ENCODE measurements at regions not wholly inside any gene's neighbourhood (a gene's known extent, or its start where the extent isn't known, plus 50 kb on each side); places are given as distances from the start of the nearest gene placed in this dataset.

DNA sequence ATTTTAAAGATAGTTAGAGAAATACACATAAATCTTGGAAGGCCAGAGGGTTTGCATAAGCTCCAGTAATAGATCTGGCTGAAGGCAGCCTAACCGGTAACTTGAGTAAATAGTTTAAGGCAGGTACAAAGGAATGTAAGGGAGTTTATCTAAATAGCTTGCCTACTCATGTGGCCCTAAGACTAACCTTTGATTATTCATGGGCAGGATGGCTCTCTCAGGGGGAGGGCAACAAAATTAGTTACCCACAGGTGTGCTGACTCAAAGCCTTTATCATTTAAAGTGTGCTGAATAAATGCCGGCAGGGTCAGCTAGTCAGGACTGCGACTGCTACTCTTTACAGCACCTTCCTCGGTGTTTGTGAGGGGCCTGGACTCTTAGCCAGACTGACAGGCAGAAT lies 761.3 kb upstream of the KIF2B start:
- Histone ChIP-seq H3K4me3 (ENCODE audit: low read depth in 2 of 2, low read length in 1 of 2) (no peak overlapping the region), H3K9me2 (no peaks in the 10 kb centered on the region; the same call in 1 of the 2 replicates), H3K79me2 (ENCODE audit: insufficient read depth) (no peaks in the 10 kb centered on the region), H3F3A (replicated peaks; ENCODE audit: insufficient read depth) (no peaks in the 10 kb centered on the region), H3K9me3 (0 out of 2 replicates have a peak, but pooled peaks cover 9% of the 10 kb centered on the region), H3K9ac (no peak overlapping the region), H4K20me1 (ENCODE audit: insufficient read depth) (no peaks in the 10 kb centered on the region), H3K4me2 (no peak overlapping the region), H3K4me1 (ENCODE audit: control insufficient read depth in 1 of 2, insufficient read depth in 2 of 2, low read depth in 1 of 2, low read length in 1 of 2) (no peaks in the 10 kb centered on the region), H2AFZ (ENCODE audit: low read depth) (no peak overlapping the region), H3K27me3 (ENCODE audit: insufficient read depth) (no peaks in the 10 kb centered on the region), H3K36me3 (replicated peaks in 1 of 2; ENCODE audit: control insufficient read depth in 1 of 2, insufficient read depth in 2 of 2, low read length in 1 of 2) (no peaks in the 10 kb centered on the region), H3K27ac (ENCODE audit: low read depth in 2 of 2, low read length in 1 of 2) (no peak overlapping the region)
- WGBS (ENCODE audit: low lambda C conversion rate), result 35% methylated on average over 4 of the region's 4 CpGs
- DNase-seq, result no peak
- TF ChIP-seq FOXM1 (IDR thresholded peaks at IDR 0.05; ENCODE audit: low read depth), result no peak
- TF ChIP-seq ELF1 (IDR thresholded peaks at IDR 0.05), result no peak
- POLR2A ChIA-PET, result no interaction called here
- CTCF ChIA-PET, result no interaction called here

DNA sequence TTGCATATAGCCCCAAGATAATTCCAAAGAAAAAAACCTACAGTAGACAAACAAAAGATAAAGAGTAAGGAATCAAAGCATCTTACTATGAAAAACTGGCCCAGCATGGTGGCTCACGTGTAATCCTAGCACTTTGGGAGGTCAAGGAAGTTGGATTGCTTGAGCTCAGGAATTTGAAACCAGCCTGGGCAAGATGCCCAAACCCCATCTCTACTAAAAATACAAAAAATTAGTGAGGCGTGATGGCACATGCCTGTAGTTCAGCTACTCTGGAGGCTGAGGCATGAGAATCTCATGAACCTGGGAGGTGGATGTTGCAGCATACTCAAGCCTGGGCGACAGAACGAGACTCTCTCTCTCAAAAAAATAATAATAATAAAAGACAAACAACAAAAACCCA lies 764.7 kb upstream of the KIF2B start:
- Histone ChIP-seq H3F3A (replicated peaks; ENCODE audit: insufficient read depth) (no peaks in the 10 kb centered on the region), H3K27me3 (ENCODE audit: insufficient read depth) (no peaks in the 10 kb centered on the region), H4K20me1 (ENCODE audit: insufficient read depth) (no peaks in the 10 kb centered on the region), H3K9ac (no peak overlapping the region), H3K9me3 (peaks cover 9% of the 10 kb centered on the region; the same call in 1 of the 2 replicates), H3K36me3 (replicated peaks in 1 of 2; ENCODE audit: control insufficient read depth in 1 of 2, insufficient read depth in 2 of 2, low read length in 1 of 2) (no peaks in the 10 kb centered on the region), H3K79me2 (ENCODE audit: insufficient read depth) (no peaks in the 10 kb centered on the region), H3K4me3 (ENCODE audit: low read depth in 2 of 2, low read length in 1 of 2) (no peak overlapping the region), H3K4me1 (ENCODE audit: control insufficient read depth in 1 of 2, insufficient read depth in 2 of 2, low read depth in 1 of 2, low read length in 1 of 2) (no peaks in the 10 kb centered on the region), H2AFZ (ENCODE audit: low read depth) (no peak overlapping the region), H3K4me2 (no peak overlapping the region), H3K27ac (ENCODE audit: low read depth in 2 of 2, low read length in 1 of 2) (no peak overlapping the region), H3K9me2 (no peaks in the 10 kb centered on the region; the same call in 1 of the 2 replicates)
- no peak for TF ChIP-seq RCOR1 (IDR thresholded peaks at IDR 0.05; ENCODE audit: low read length)
- no peak for TF ChIP-seq YY1 (IDR thresholded peaks at IDR 0.05; ENCODE audit: low read depth)
- TF ChIP-seq, protein P1, sequence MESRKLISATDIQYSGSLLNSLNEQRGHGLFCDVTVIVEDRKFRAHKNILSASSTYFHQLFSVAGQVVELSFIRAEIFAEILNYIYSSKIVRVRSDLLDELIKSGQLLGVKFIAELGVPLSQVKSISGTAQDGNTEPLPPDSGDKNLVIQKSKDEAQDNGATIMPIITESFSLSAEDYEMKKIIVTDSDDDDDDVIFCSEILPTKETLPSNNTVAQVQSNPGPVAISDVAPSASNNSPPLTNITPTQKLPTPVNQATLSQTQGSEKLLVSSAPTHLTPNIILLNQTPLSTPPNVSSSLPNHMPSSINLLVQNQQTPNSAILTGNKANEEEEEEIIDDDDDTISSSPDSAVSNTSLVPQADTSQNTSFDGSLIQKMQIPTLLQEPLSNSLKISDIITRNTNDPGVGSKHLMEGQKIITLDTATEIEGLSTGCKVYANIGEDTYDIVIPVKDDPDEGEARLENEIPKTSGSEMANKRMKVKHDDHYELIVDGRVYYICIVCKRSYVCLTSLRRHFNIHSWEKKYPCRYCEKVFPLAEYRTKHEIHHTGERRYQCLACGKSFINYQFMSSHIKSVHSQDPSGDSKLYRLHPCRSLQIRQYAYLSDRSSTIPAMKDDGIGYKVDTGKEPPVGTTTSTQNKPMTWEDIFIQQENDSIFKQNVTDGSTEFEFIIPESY (IDR thresholded peaks at IDR 0.05; ENCODE audit: borderline replicate concordance, low read depth), result no peak
- TF ChIP-seq RAD21 (IDR thresholded peaks at IDR 0.05; ENCODE audit: low read length), result no peak
- TF ChIP-seq POLR2AphosphoS5 (IDR thresholded peaks at IDR 0.05; ENCODE audit: low read depth, low read length), result no peak
- TF ChIP-seq, protein P2, sequence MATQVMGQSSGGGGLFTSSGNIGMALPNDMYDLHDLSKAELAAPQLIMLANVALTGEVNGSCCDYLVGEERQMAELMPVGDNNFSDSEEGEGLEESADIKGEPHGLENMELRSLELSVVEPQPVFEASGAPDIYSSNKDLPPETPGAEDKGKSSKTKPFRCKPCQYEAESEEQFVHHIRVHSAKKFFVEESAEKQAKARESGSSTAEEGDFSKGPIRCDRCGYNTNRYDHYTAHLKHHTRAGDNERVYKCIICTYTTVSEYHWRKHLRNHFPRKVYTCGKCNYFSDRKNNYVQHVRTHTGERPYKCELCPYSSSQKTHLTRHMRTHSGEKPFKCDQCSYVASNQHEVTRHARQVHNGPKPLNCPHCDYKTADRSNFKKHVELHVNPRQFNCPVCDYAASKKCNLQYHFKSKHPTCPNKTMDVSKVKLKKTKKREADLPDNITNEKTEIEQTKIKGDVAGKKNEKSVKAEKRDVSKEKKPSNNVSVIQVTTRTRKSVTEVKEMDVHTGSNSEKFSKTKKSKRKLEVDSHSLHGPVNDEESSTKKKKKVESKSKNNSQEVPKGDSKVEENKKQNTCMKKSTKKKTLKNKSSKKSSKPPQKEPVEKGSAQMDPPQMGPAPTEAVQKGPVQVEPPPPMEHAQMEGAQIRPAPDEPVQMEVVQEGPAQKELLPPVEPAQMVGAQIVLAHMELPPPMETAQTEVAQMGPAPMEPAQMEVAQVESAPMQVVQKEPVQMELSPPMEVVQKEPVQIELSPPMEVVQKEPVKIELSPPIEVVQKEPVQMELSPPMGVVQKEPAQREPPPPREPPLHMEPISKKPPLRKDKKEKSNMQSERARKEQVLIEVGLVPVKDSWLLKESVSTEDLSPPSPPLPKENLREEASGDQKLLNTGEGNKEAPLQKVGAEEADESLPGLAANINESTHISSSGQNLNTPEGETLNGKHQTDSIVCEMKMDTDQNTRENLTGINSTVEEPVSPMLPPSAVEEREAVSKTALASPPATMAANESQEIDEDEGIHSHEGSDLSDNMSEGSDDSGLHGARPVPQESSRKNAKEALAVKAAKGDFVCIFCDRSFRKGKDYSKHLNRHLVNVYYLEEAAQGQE (IDR thresholded peaks at IDR 0.05; ENCODE audit: low read depth, low read length), result no peak
- no peak for TF ChIP-seq FOXJ3 (CRISPR knock-in tag; IDR thresholded peaks at IDR 0.05)
- CTCF ChIA-PET, result no interaction called here
- no peak for DNase-seq
- 13% methylated on average over 4 of the region's 4 CpGs for WGBS (ENCODE audit: low lambda C conversion rate)
- POLR2A ChIA-PET, result no interaction called here
